ENCODE measurements at regions not wholly inside any gene's neighbourhood (a gene's known extent, or its start where the extent isn't known, plus 50 kb on each side); places are given as distances from the start of the nearest gene placed in this dataset.

GRCh38 chr6:6826095-6826901 is 237.8 kb downstream of the LY86 start:
- no peak for TF ChIP-seq POLR2A (IDR thresholded peaks at IDR 0.05)
- no peak for TF ChIP-seq POLR2AphosphoS5 (IDR thresholded peaks at IDR 0.05)
- TF ChIP-seq CTCF (IDR thresholded peaks at IDR 0.05) = no peak
- TF ChIP-seq EP300 (IDR thresholded peaks at IDR 0.05) = no peak

Data from stomach (tissue), 4 donors.